ENCODE measurements at regions not wholly inside any gene's neighbourhood (a gene's known extent, or its start where the extent isn't known, plus 50 kb on each side); places are given as distances from the start of the nearest gene placed in this dataset.

DNA sequence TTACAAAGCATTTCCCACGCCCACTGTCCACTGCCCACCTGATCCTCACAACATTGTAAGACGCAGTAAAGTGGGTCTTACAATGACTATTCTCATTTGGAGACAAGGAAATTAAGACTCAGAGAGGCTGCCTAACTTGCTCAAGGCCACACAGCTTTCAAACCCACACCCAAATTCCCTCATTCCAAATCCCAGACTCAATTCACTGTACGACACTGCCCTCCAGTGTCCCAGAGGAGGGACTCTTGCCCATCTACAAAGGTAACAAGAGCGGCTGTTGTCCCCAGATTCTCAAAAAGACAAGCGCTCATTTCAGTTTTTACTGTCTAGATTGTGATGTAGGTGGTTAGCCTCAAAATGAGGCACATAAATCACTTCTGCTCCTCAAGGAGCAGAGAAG, 184.6 kb downstream of the ACTL7B start:
- in situ Hi-C loops (cut with MboI; ENCODE audit: low sequenced_read_pairs) (no loop called here), intact Hi-C loops (cut with micrococcal nuclease) (no loop called here), dilution Hi-C loops (cut with HindIII; ENCODE audit: low sequenced_read_pairs, unreplicated experiment) (no loop called here)
- Histone ChIP-seq H3K9me3 (ENCODE audit: control insufficient read depth, insufficient read depth, low read length) (no peaks in the 10 kb centered on the region), H3K9ac (ENCODE audit: low read depth, low read length) (no peak overlapping the region), H3K79me1 (ENCODE audit: low read depth in 1 of 2, low read length in 2 of 2) (no peaks in the 10 kb centered on the region), H2AK5ac (ENCODE audit: low read depth, low read length) (no peak overlapping the region), H3K56ac (ENCODE audit: extremely low read depth, insufficient read depth, low read length) (no peak overlapping the region), H4K5ac (ENCODE audit: low read depth, low read length) (no peak overlapping the region), H2BK5ac (ENCODE audit: low read depth, low read length, poor library complexity, severe bottlenecking) (no peak overlapping the region), H4K91ac (ENCODE audit: insufficient read depth, low read depth, low read length) (no peak overlapping the region), H3K18ac (ENCODE audit: low read depth, low read length) (no peak overlapping the region), H3K14ac (replicated peaks; ENCODE audit: low read depth, low read length) (no peak overlapping the region), H3K4me2 (ENCODE audit: low read depth, low read length) (no peak overlapping the region), H2BK15ac (ENCODE audit: low read depth, low read length) (no peak overlapping the region), H2BK120ac (ENCODE audit: low read depth, low read length) (no peak overlapping the region), H4K20me1 (ENCODE audit: insufficient read depth, low read length) (no peaks in the 10 kb centered on the region), H3K23ac (ENCODE audit: low read depth, low read length) (no peak overlapping the region), H3K36me3 (ENCODE audit: control insufficient read depth, insufficient read depth, low read length) (no peaks in the 10 kb centered on the region), H3K27ac (ENCODE audit: insufficient read depth, low read length) (no peak overlapping the region), H2AFZ (replicated peaks; ENCODE audit: low read length, poor library complexity) (no peak overlapping the region), H3K9me1 (ENCODE audit: insufficient read depth, low read length) (no peaks in the 10 kb centered on the region; the same call in 1 of the 2 replicates), H4K8ac (ENCODE audit: low read depth in 2 of 2, low read length in 2 of 2) (no peak overlapping the region), H3K4me1 (ENCODE audit: control insufficient read depth, insufficient read depth, low read length) (no peaks in the 10 kb centered on the region; the same call in 1 of the 2 replicates), H3K4me3 (ENCODE audit: insufficient read depth, low read depth, low read length) (no peak overlapping the region), H2AK9ac (replicated peaks; ENCODE audit: low read depth, low read length, poor library complexity) (no peak overlapping the region), H3K27me3 (ENCODE audit: control insufficient read depth, insufficient read depth, low read length) (no peaks in the 10 kb centered on the region), H2BK20ac (ENCODE audit: low read depth, low read length) (no peak overlapping the region), H3K4ac (ENCODE audit: low read depth, low read length) (no peak overlapping the region)
- POLR2A ChIA-PET (ENCODE audit: unreplicated experiment), result no interaction called here
- TF ChIP-seq FOS (IDR thresholded peaks at IDR 0.05; ENCODE audit: low read depth, low read length), result no peak
- TF ChIP-seq, protein P1, sequence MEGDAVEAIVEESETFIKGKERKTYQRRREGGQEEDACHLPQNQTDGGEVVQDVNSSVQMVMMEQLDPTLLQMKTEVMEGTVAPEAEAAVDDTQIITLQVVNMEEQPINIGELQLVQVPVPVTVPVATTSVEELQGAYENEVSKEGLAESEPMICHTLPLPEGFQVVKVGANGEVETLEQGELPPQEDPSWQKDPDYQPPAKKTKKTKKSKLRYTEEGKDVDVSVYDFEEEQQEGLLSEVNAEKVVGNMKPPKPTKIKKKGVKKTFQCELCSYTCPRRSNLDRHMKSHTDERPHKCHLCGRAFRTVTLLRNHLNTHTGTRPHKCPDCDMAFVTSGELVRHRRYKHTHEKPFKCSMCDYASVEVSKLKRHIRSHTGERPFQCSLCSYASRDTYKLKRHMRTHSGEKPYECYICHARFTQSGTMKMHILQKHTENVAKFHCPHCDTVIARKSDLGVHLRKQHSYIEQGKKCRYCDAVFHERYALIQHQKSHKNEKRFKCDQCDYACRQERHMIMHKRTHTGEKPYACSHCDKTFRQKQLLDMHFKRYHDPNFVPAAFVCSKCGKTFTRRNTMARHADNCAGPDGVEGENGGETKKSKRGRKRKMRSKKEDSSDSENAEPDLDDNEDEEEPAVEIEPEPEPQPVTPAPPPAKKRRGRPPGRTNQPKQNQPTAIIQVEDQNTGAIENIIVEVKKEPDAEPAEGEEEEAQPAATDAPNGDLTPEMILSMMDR (conservative IDR thresholded peaks at IDR 0.05; ENCODE audit: low read depth, low read length), result peak; percentile 27; the same call in 1 of the 2 replicates
- peak; percentile 26; the same call in 1 of the 2 replicates for TF ChIP-seq RAD21 (IDR thresholded peaks at IDR 0.05; ENCODE audit: low read length)
- ATAC-seq (ENCODE audit: low read depth) (peak; percentile 54; the same call in 1 of the 2 replicates), DNase-seq (peak; percentile 1)
- CTCF ChIA-PET, result no interaction called here
- no CpG with 5 or more reads among the region's 5 CpGs for WGBS, 2 experiments (ENCODE audit: extremely low coverage in 2 of 2, insufficient read length in 1 of 2)
- BruUV-seq (replicated peaks), result no TSS peak
